Stimulated activated effector memory CD8-positive, alpha-beta T cell treated with anti-CD3 and anti-CD28 coated beads, Interleukin-12 subunit alpha, Interleukin-12 subunit beta, amount 100 ng/mL, for 72 hours (primary cell): ENCODE measurements at regions not wholly inside any gene's neighbourhood (a gene's known extent, or its start where the extent isn't known, plus 50 kb on each side); places are given as distances from the start of the nearest gene placed in this dataset.
"Not testable (repeated sequence)": the region's sequence is repeated elsewhere in the genome, so short reads cannot be mapped to it uniquely, and the experiment has no call there.

Experiments used
- ATAC-seq: fragments of 150-1000 bp; cut with Tn5 transposase; 2 replicates; pipeline ENCODE4 v1.10.0; 2021
- DNase-seq, 2 donors: peaks; one replicate each; pipeline ENCODE4 v3.0.0; 2021 to 2022; ENCODE audit warnings: low spot score in 2 of 2
- H3K27ac Mint-ChIP-seq: one replicate; pipeline ENCODE4 v1.8.0; 2022; ENCODE audit warnings: mild to moderate bottlenecking, mixed read lengths
- H3K36me3 Mint-ChIP-seq: one replicate; pipeline ENCODE4 v1.8.0; 2022; ENCODE audit warnings: mild to moderate bottlenecking, mixed read lengths
- H3K4me1 Mint-ChIP-seq: one replicate; pipeline ENCODE4 v1.8.0; 2022; ENCODE audit warnings: mixed read lengths
- H3K4me3 Mint-ChIP-seq: one replicate; pipeline ENCODE4 v1.8.0; 2022; ENCODE audit warnings: mild to moderate bottlenecking, mixed read lengths
- H3K9me3 Mint-ChIP-seq: one replicate; pipeline ENCODE4 v1.8.0; 2022; ENCODE audit warnings: mixed read lengths

DNA sequence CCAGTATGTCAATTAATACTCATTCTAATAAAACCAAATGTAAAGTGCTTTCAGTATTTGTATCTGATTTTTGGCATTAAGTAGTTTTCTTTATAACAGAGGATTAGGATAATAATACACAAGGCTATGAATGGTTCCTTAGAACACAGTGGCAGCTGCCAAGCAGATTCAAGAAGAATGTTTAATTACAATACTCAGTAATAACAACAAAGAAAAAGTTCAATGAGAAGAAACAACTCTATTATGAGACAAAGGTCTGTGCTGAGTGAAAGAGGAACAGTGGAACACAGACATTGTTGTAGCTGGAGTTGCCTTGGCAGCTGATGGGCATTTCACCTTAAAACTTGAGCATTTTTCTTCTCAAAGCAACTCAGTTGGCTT, 502.6 kb upstream of the NR3C2 start:
- Mint-ChIP-seq H3K27ac (no peak overlapping the region), H3K36me3 (no peaks in the 10 kb centered on the region), H3K4me3 (no peak overlapping the region), H3K9me3 (peaks cover 3% of the 10 kb centered on the region), H3K4me1 (no peaks in the 10 kb centered on the region)
- ATAC-seq (no peak), DNase-seq (no peak)

DNA sequence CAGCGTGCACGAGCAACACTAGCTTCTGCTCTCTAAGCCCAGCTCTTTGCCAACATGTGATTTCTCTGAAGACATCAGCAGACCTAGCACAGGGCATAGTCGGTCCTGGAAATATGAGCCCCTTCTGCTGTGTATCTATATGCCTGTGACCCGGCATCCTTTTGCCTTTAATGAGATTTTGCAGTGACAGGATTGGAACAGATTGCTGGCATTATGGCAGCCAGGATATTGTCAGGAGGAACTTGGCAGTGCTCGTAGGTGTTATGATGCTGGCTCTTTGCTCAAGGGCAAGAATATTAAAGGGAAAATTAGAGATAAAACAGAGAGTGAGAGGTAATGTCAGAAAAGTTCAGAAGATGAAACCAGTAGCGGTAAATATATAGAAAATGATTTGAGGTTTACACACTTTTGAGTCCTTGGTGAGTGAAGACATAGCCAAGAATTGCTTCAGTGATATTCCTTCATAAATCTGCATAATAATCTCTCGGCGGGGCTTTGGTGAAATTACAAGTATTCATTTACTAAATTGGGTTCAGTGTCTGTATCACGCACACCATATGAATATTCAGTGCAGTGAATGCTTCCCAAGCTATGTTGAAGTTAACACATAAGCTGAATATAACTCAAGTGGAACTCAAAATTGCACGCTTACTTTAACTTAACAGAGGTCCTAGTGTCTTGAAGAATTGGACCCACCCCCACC, 502.1 kb upstream of the NR3C2 start:
- Mint-ChIP-seq H3K27ac (no peak overlapping the region), H3K4me3 (no peak overlapping the region), H3K36me3 (no peaks in the 10 kb centered on the region), H3K4me1 (no peaks in the 10 kb centered on the region), H3K9me3 (peaks cover 3% of the 10 kb centered on the region)
- no peak for ATAC-seq
- DNase-seq: no peak

DNA sequence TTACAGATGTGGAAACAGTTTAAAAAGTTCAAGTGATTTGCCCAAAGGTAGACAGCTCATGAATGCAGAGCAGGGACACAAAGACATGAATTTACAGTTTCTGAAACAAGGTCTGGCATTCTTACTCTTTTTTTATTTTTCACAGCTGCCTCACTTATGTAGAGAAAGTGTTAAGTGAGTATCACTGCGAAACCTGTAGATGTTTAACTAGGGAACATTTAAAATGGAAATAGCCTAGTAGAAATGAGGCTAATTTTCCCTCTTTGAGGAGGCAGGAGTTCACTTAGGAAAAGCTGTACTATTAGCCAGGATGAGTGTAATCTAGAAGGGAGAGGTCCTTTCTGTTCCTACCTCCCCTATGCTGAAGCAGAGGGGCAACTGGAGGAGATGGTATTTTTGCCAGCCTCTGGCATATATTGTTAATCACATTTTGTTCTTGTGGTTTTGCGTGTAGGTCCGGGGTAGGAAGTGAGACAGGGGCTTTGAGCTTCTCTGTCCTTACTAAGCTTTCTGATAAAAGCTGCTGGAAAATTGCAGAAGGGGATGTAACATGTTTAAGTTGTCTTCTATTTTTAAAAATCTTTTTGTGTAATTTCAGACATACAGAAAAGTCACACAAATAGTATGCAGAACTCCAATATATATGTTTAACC, 492.8 kb upstream of the NR3C2 start:
- Mint-ChIP-seq H3K4me3 (no peak overlapping the region), H3K9me3 (peaks cover 23% of the 10 kb centered on the region), H3K4me1 (no peaks in the 10 kb centered on the region), H3K27ac (no peak overlapping the region), H3K36me3 (no peaks in the 10 kb centered on the region)
- ATAC-seq: no peak
- no peak for DNase-seq

GRCh38 chr4:148926276-148927260, 484.4 kb upstream of the NR3C2 start:
- no peak for ATAC-seq
- peaks cover 20% of the 10 kb centered on the region for H3K9me3 Mint-ChIP-seq
- H3K27ac Mint-ChIP-seq: no peak overlapping the region
- no peak for DNase-seq
- H3K36me3 Mint-ChIP-seq: no peaks in the 10 kb centered on the region
- no peaks in the 10 kb centered on the region for H3K4me1 Mint-ChIP-seq
- no peak overlapping the region for H3K4me3 Mint-ChIP-seq

- Mint-ChIP-seq H3K27ac (no peak overlapping the region), H3K4me1 (no peaks in the 10 kb centered on the region), H3K4me3 (no peak overlapping the region), H3K36me3 (no peaks in the 10 kb centered on the region), H3K9me3 (peaks cover 2% of the 10 kb centered on the region)
- no peak for ATAC-seq
- DNase-seq: no peak
These were observed 481.7 kb upstream of the NR3C2 start for GRCh38 chr4:148923881-148924280.

GRCh38 chr4:148922497-148922896, 480.3 kb upstream of the NR3C2 start:
- ATAC-seq: no peak
- Mint-ChIP-seq H3K4me1 (no peaks in the 10 kb centered on the region), H3K9me3 (no peaks in the 10 kb centered on the region), H3K36me3 (no peaks in the 10 kb centered on the region), H3K4me3 (no peak overlapping the region), H3K27ac (no peak overlapping the region)
- no peak for DNase-seq

- H3K27ac Mint-ChIP-seq: no peak overlapping the region
- H3K4me1 Mint-ChIP-seq: no peaks in the 10 kb centered on the region
- ATAC-seq: no peak
- peaks cover 6% of the 10 kb centered on the region for H3K9me3 Mint-ChIP-seq
- no peaks in the 10 kb centered on the region for H3K36me3 Mint-ChIP-seq
- no peak overlapping the region for H3K4me3 Mint-ChIP-seq
- no peak for DNase-seq
These were observed 472.5 kb upstream of the NR3C2 start for GRCh38 chr4:148914734-148915133.

- H3K4me3 Mint-ChIP-seq: no peak overlapping the region
- H3K27ac Mint-ChIP-seq: no peak overlapping the region
- H3K4me1 Mint-ChIP-seq: no peaks in the 10 kb centered on the region
- no peak for DNase-seq
- ATAC-seq: no peak
- peaks cover 6% of the 10 kb centered on the region for H3K9me3 Mint-ChIP-seq
- H3K36me3 Mint-ChIP-seq: no peaks in the 10 kb centered on the region
These were observed 472.1 kb upstream of the NR3C2 start for GRCh38 chr4:148914301-148914700.

DNA sequence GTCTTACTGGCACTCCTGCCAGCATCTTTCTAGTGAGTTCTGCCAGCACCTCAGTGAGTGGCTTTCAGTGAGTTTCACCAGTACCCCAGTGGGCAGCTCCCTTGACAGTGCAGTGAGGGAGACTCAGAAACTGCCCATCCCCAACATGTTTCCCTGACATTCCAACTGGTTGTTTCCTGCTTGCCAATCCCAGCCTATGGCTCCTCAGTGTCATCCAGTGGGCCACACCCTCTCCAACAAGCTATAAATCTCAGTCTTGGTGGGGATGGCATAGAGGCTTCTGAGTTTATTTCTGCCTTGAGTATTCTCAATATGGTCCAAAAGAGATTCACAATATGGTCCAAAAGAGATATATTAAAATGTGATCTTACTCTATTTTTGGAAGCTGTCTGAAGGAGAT, 461.2 kb upstream of the NR3C2 start:
- H3K4me3 Mint-ChIP-seq: no peak overlapping the region
- no peak for DNase-seq
- no peak for ATAC-seq

GRCh38 chr4:148901075-148901705, 459.0 kb upstream of the NR3C2 start:
- Mint-ChIP-seq H3K4me1 (no peaks in the 10 kb centered on the region), H3K9me3 (peaks cover 10% of the 10 kb centered on the region), H3K4me3 (no peak overlapping the region), H3K27ac (no peak overlapping the region), H3K36me3 (no peaks in the 10 kb centered on the region)
- ATAC-seq (no peak), DNase-seq (no peak)

More for the DNA sequence above, 461.2 kb upstream of the NR3C2 start:
- peaks cover 7% of the 10 kb centered on the region for H3K9me3 Mint-ChIP-seq
- no peaks in the 10 kb centered on the region for H3K4me1 Mint-ChIP-seq
- H3K27ac Mint-ChIP-seq: no peak overlapping the region
- no peaks in the 10 kb centered on the region for H3K36me3 Mint-ChIP-seq

DNA sequence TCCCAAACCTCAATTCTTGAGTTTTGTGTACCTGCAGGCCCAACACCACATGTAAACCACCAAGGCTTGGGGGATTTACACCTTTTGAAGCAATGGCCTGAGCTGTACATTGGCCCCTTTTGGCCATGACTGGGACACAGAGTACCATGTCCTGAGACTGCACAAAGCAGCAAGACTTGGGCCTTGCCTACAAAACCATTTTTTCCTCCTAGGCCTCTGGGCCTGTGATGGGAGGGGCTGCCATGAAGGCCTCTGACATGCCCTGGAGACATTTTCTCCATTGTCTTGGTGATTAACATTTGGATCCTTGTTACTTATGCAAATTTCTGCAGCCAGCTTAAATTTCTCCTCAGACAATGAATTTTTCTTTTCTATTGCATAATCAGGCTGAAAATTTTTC, 455.9 kb upstream of the NR3C2 start:
- DNase-seq, ATAC-seq, H3K36me3 Mint-ChIP-seq, H3K4me1 Mint-ChIP-seq, H3K4me3 Mint-ChIP-seq, H3K27ac Mint-ChIP-seq: not testable (repeated sequence)
- H3K9me3 Mint-ChIP-seq: peaks cover 14% of the 10 kb centered on the region

DNA sequence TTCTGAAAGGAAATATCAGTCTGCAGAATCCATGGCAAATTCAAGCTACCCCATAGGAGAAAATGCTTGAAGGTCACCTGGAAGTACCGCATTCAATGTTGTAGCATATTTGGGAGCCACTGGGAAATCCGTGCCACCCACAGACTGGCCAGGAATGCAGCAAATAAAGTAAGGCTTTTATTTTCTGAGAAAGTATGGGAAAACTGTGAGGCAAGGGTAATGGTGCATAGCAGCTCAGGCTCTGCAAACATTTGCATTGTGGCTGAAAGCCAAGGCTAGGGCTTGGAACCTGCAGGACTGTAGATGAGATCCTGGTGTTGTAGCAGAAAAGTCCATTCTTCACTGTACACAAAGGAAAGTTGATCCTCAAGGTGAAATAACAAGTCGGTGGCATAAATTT, 450.9 kb upstream of the NR3C2 start:
- Mint-ChIP-seq H3K4me1 (no peaks in the 10 kb centered on the region), H3K27ac (no peak overlapping the region), H3K4me3 (no peak overlapping the region), H3K36me3 (no peaks in the 10 kb centered on the region), H3K9me3 (peaks cover 7% of the 10 kb centered on the region)
- DNase-seq (no peak), ATAC-seq (no peak)

GRCh38 chr4:148883891-148884290, 441.7 kb upstream of the NR3C2 start:
- no peak overlapping the region for H3K27ac Mint-ChIP-seq

GRCh38 chr4:148883435-148883834, 441.2 kb upstream of the NR3C2 start:
- Mint-ChIP-seq H3K4me3 (no peak overlapping the region), H3K9me3 (peaks cover 3% of the 10 kb centered on the region), H3K27ac (no peak overlapping the region), H3K36me3 (no peaks in the 10 kb centered on the region), H3K4me1 (no peaks in the 10 kb centered on the region)
- ATAC-seq: no peak
- DNase-seq: no peak

More at GRCh38 chr4:148883891-148884290, 441.7 kb upstream of the NR3C2 start:
- peaks cover 3% of the 10 kb centered on the region for H3K9me3 Mint-ChIP-seq
- H3K4me3 Mint-ChIP-seq: no peak overlapping the region
- H3K4me1 Mint-ChIP-seq: no peaks in the 10 kb centered on the region
- DNase-seq (no peak), ATAC-seq (no peak)
- H3K36me3 Mint-ChIP-seq: no peaks in the 10 kb centered on the region
